ENCODE measurements at regions not wholly inside any gene's neighbourhood (a gene's known extent, or its start where the extent isn't known, plus 50 kb on each side); places are given as distances from the start of the nearest gene placed in this dataset.

- no peaks in the 10 kb centered on the region for H3K9me3 ChIP-seq
- peaks cover 45 to 66% of the 10 kb centered on the region in 2 donors for H3K4me1 ChIP-seq
- no peak for DNase-seq
- intact Hi-C loops (cut with DNase I): loop anchor here (5.0 kb wide), 1 partner anchor 61 kb away; no protein-coding TSS in a partner anchor
- H3K27ac ChIP-seq: peak overlapping the region; percentile 23 to 53 (median 41)
- no peak for TF ChIP-seq POLR2A (IDR thresholded peaks at IDR 0.05)
- TF ChIP-seq CTCF (IDR thresholded peaks at IDR 0.05): no peak
- no peaks in the 10 kb centered on the region for H3K27me3 ChIP-seq
- H3K4me3 ChIP-seq (replicated peaks in 1 of 3): no peak overlapping the region
- WGBS, 2 donors: 66 to 76% methylated on average over 3 of the region's 3 CpGs
- H3K36me3 ChIP-seq: no peaks in the 10 kb centered on the region
These were observed 114.3 kb downstream of the NAV1 start for GRCh38 chr1:201653233-201653632.

- peak; percentile 72 for DNase-seq
- no peak for TF ChIP-seq CTCF (IDR thresholded peaks at IDR 0.05)
- TF ChIP-seq POLR2A (IDR thresholded peaks at IDR 0.05): no peak
- Histone ChIP-seq H3K27me3 (no peaks in the 10 kb centered on the region), H3K36me3 (no peaks in the 10 kb centered on the region), H3K4me3 (replicated peaks in 1 of 3) (no peak overlapping the region), H3K9me3 (no peaks in the 10 kb centered on the region), H3K27ac (peak overlapping the region; percentile 23 to 53 (median 41)), H3K4me1 (peaks cover 44 to 71% of the 10 kb centered on the region in 2 donors)
- WGBS, 2 donors: 15% methylated on average over 2 of the region's 2 CpGs
- intact Hi-C loops (cut with DNase I): loop anchor here (5.0 kb wide), 1 partner anchor 62 kb away; no protein-coding TSS in a partner anchor
These were observed 115.0 kb downstream of the NAV1 start for GRCh38 chr1:201653883-201654282.

GRCh38 chr1:201655243-201655642 is 116.3 kb downstream of the NAV1 start:
- intact Hi-C loops (cut with DNase I): no loop called here
- H3K27ac ChIP-seq: peak overlapping the region in 1 of 3 donors; percentile 33
- TF ChIP-seq POLR2A (IDR thresholded peaks at IDR 0.05) (no peak), CTCF (IDR thresholded peaks at IDR 0.05) (no peak)
- H3K4me3 ChIP-seq (replicated peaks in 1 of 3): no peak overlapping the region
- no peaks in the 10 kb centered on the region for H3K27me3 ChIP-seq
- H3K4me1 ChIP-seq: peaks cover 34 to 71% of the 10 kb centered on the region in 2 donors
- DNase-seq: no peak
- WGBS, 2 donors: 70 to 80% methylated on average over 2 to 5 of the region's 6 CpGs
- no peaks in the 10 kb centered on the region for H3K9me3 ChIP-seq
- no peaks in the 10 kb centered on the region for H3K36me3 ChIP-seq

- Histone ChIP-seq H3K36me3 (no peaks in the 10 kb centered on the region), H3K4me1 (peaks cover 30 to 66% of the 10 kb centered on the region in 2 donors), H3K27me3 (no peaks in the 10 kb centered on the region), H3K4me3 (replicated peaks in 1 of 3) (no peak overlapping the region), H3K27ac (peak overlapping the region; percentile 1 to 65 (median 23)), H3K9me3 (no peaks in the 10 kb centered on the region)
- WGBS, 2 donors: 77 to 80% methylated on average over 3 to 4 of the region's 4 CpGs
- intact Hi-C loops (cut with DNase I): no loop called here
- TF ChIP-seq CTCF (IDR thresholded peaks at IDR 0.05): no peak
- no peak for TF ChIP-seq POLR2A (IDR thresholded peaks at IDR 0.05)
- DNase-seq: no peak
These were observed 117.0 kb downstream of the NAV1 start for GRCh38 chr1:201655910-201656309.

- WGBS, 2 donors: 51 to 55% methylated on average over 8 of the region's 8 CpGs
- peak overlapping the region; percentile 63 to 75 (median 65) for H3K27ac ChIP-seq
These were observed 117.5 kb downstream of the NAV1 start for GRCh38 chr1:201656311-201657032.

More at GRCh38 chr1:201656311-201657032, 117.5 kb downstream of the NAV1 start:
- Histone ChIP-seq H3K4me3 (replicated peaks in 1 of 3) (no peak overlapping the region), H3K27me3 (no peaks in the 10 kb centered on the region), H3K9me3 (no peaks in the 10 kb centered on the region), H3K4me1 (peaks cover 24 to 61% of the 10 kb centered on the region in 2 donors), H3K36me3 (no peaks in the 10 kb centered on the region)
- intact Hi-C loops (cut with DNase I): no loop called here
- DNase-seq: peak; percentile 66 to 67
- TF ChIP-seq CTCF (IDR thresholded peaks at IDR 0.05) (no peak), POLR2A (IDR thresholded peaks at IDR 0.05) (no peak)

All from thyroid gland (tissue), 4 donors.